SH-SY5Y (cell line): ENCODE measurements at regions not wholly inside any gene's neighbourhood (a gene's known extent, or its start where the extent isn't known, plus 50 kb on each side); places are given as distances from the start of the nearest gene placed in this dataset.

Experiments
- GATA2 ChIP-seq: IDR thresholded peaks from 2 replicates; pipeline ENCODE4 v1.6.1; 2011; ENCODE audit warnings: mild to moderate bottlenecking, low read depth, low read length
- GATA3 ChIP-seq: IDR thresholded peaks from 2 replicates; pipeline ENCODE4 v1.6.1; 2011; ENCODE audit warnings: low read depth, mild to moderate bottlenecking, low read length, moderate library complexity

DNA sequence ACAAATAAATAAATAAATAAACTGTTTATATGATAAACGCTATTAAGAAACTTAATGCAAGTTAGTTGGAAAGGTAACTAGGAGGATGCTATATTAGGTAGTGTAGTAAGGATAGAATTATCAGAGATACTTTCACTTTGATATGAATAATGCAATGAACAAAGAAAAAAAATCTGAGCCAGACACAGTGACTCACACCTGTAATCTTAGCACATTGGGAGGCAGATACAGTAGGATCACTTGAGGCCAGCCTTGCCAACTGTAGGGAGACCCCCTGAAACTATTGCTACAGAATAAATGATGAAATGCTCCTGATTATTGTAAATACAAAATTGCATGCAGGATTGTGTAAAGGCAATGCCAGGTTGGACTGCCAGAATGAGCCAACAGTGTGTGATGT is 109.2 kb downstream of the ANXA2R start:
- TF ChIP-seq GATA2, result no peak
- no peak for TF ChIP-seq GATA3
